Suprapubic skin (tissue), 4 donors: ENCODE measurements at regions not wholly inside any gene's neighbourhood (a gene's known extent, or its start where the extent isn't known, plus 50 kb on each side); places are given as distances from the start of the nearest gene placed in this dataset.

Experiments used
- DNase-seq, 2 donors: peaks; one replicate each; pipeline ENCODE4 v3.0.0-alpha.2; 2019; ENCODE audit warnings: low spot score in 2 of 2
- H3K27ac ChIP-seq: fragments of 200-600 bp; sonication (generic); one replicate; pipeline ENCODE4 v1.5.1; 2019
- H3K27me3 ChIP-seq: fragments of 200-600 bp; sonication (generic); one replicate; pipeline ENCODE4 v1.5.1; 2019
- H3K36me3 ChIP-seq: fragments of 200-600 bp; sonication (generic); one replicate; pipeline ENCODE4 v1.5.1; 2019
- H3K4me1 ChIP-seq: fragments of 200-600 bp; sonication (generic); one replicate; pipeline ENCODE4 v1.5.1; 2019
- H3K4me3 ChIP-seq: fragments of 200-600 bp; sonication (generic); one replicate; pipeline ENCODE4 v1.5.1; 2019; ENCODE audit warnings: mild to moderate bottlenecking
- H3K9me3 ChIP-seq: fragments of 200-600 bp; sonication (generic); one replicate; pipeline ENCODE4 v1.5.1; 2019
- EP300 ChIP-seq: sonication (generic); formaldehyde crosslinking; IDR thresholded peaks from one replicate; pipeline ENCODE4 v1.6.1; 2017; ENCODE audit warnings: antibody characterized with exemption
- POLR2A ChIP-seq, 2 donors: fragments of 450-650 bp; IDR thresholded peaks; one replicate each; pipeline ENCODE4 v1.6.1; 2017; ENCODE audit warnings: antibody characterized with exemption in 2 of 2, mild to moderate bottlenecking in 2 of 2, moderate library complexity in 2 of 2
- POLR2AphosphoS5 ChIP-seq, 3 donors: sonication (generic); formaldehyde crosslinking; IDR thresholded peaks; one replicate each; pipeline ENCODE4 v1.6.1; 2017; ENCODE audit warnings: antibody characterized with exemption in 3 of 3
- WGBS: methylation state at CpG from one replicate; pipeline ENCODE4 v1.1.5; 2018; 5-methylcytosine and 5-hydroxymethylcytosine counted together
- TF ChIP-seq, protein P1 (sequence below), 2 donors: fragments of 200-600 bp in 1 of 2; fragments of 450-650 bp in 1 of 2; sonication (generic) in 1 of 2; IDR thresholded peaks; one replicate each; pipeline ENCODE4 v1.5.1; 2016 to 2019; ENCODE audit warnings: antibody characterized with exemption in 2 of 2, mild to moderate bottlenecking in 1 of 2, moderate library complexity in 1 of 2

DNA sequence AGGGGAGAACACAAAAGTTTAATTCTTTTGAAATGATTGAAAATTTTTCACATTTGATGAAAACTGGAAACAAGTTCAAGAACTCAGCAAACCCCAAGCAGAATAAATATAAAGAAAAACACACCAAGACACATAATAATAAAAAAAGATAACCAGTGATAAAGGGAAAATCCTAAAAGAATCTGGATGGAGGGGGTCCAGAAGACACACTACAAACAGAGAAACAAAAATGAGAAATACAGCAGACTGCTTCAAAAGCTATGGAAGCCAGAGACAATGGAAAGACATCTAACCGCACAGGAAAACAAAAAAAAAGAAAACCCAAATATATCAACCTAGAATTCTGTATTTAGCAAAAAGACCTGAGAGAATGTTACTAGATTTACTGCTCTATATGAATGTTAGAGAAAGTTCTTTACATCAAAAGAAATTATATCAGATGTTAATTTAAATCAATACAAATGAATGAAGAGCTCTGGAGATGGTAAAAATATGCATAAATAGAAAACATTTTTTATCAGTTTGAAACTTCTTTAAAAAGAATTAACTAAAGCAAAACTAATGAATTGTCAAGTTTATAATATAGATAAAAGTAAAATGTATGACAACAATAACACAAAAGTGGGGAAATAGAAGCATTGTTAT is 310.7 kb upstream of the PREP start:
- 100% methylated on average over 1 of the region's 1 CpG for WGBS
- TF ChIP-seq POLR2AphosphoS5 (IDR thresholded peaks at IDR 0.05) = no peak
- TF ChIP-seq, protein P1, sequence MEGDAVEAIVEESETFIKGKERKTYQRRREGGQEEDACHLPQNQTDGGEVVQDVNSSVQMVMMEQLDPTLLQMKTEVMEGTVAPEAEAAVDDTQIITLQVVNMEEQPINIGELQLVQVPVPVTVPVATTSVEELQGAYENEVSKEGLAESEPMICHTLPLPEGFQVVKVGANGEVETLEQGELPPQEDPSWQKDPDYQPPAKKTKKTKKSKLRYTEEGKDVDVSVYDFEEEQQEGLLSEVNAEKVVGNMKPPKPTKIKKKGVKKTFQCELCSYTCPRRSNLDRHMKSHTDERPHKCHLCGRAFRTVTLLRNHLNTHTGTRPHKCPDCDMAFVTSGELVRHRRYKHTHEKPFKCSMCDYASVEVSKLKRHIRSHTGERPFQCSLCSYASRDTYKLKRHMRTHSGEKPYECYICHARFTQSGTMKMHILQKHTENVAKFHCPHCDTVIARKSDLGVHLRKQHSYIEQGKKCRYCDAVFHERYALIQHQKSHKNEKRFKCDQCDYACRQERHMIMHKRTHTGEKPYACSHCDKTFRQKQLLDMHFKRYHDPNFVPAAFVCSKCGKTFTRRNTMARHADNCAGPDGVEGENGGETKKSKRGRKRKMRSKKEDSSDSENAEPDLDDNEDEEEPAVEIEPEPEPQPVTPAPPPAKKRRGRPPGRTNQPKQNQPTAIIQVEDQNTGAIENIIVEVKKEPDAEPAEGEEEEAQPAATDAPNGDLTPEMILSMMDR (IDR thresholded peaks at IDR 0.05) = no peak
- no peak for TF ChIP-seq POLR2A (IDR thresholded peaks at IDR 0.05)
- TF ChIP-seq EP300 = no peak
- peaks cover 3% of the 10 kb centered on the region for H3K9me3 ChIP-seq
- no peaks in the 10 kb centered on the region for H3K4me1 ChIP-seq
- DNase-seq = no peak
- no peaks in the 10 kb centered on the region for H3K27me3 ChIP-seq
- no peak overlapping the region for H3K4me3 ChIP-seq
- H3K27ac ChIP-seq = no peak overlapping the region
- H3K36me3 ChIP-seq = no peaks in the 10 kb centered on the region

DNA sequence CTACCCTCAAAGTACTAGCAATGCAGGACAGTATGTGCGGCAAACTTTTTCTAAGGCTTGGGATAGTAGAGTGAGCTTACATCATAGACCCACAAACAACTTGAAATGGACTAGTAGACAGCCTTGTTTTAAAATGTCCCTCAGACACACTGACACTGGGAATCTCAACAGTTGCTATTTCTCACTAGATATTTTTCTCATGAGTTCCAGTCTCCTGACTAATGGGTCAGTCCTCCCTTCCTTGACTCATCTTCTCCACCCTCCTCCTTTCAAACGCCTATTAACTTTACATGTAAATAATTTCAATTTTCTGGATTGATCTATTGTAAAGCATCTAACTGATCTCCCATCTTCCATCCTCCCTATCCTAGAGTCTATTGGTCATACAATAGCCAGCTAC is 308.3 kb upstream of the PREP start:
- 96% methylated on average over 2 of the region's 2 CpGs for WGBS
- TF ChIP-seq EP300 = no peak
- no peak for TF ChIP-seq POLR2AphosphoS5 (IDR thresholded peaks at IDR 0.05)
- TF ChIP-seq, protein P1 (IDR thresholded peaks at IDR 0.05) = no peak
- TF ChIP-seq POLR2A (IDR thresholded peaks at IDR 0.05) = no peak

DNA sequence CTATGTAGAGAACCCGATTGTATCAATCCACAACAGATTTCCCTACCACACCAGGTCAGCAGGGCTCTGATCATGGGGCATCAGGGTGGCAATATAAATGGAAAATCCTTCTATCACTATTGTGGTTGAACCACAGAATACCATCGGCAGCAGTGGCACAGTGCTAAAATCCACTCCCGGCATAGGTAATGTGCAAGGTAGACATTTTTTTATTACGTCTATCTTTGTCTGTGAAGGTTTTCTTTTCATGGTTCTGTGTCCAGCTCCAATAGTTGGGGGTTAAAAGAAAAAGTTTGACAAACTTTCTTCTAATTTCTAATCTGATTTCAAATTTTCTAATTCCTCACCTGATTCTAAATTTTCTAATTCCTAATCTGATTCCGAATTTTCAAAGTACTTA is 302.7 kb upstream of the PREP start:
- H3K4me3 ChIP-seq = no peak overlapping the region
- no peaks in the 10 kb centered on the region for H3K36me3 ChIP-seq
- no peaks in the 10 kb centered on the region for H3K9me3 ChIP-seq
- DNase-seq = no peak
- H3K27ac ChIP-seq = no peak overlapping the region
- H3K4me1 ChIP-seq = no peaks in the 10 kb centered on the region
- TF ChIP-seq POLR2AphosphoS5 (IDR thresholded peaks at IDR 0.05) (no peak), EP300 (no peak), POLR2A (IDR thresholded peaks at IDR 0.05) (no peak)
- TF ChIP-seq, protein P1 (IDR thresholded peaks at IDR 0.05) = no peak
- H3K27me3 ChIP-seq = no peaks in the 10 kb centered on the region
- WGBS = 94% methylated on average over 5 of the region's 5 CpGs

More for the DNA sequence above, 308.3 kb upstream of the PREP start:
- Histone ChIP-seq H3K4me1 (no peaks in the 10 kb centered on the region), H3K4me3 (no peak overlapping the region), H3K27me3 (no peaks in the 10 kb centered on the region), H3K36me3 (no peaks in the 10 kb centered on the region), H3K9me3 (peaks cover 3% of the 10 kb centered on the region), H3K27ac (no peak overlapping the region)
- DNase-seq = no peak

DNA sequence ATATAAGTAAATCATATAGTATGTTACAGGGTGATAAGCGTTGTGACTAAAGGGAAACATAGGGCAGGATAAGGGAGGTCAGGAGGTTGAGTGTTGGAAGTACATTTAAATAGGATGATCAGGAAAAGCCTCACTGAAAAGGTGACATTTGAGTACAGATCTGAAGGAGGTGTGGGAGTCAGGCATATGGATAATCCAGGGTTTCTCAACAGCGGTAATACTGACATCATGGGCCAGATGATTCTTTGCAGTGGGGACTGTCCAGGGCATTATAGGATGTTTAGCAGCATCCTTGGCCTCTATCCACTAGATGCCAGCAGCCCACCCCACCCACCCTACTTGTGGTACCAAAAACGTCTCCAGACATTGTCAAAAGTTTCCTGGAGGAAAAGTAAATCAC is 292.6 kb upstream of the PREP start:
- Histone ChIP-seq H3K9me3 (no peaks in the 10 kb centered on the region), H3K4me3 (no peak overlapping the region), H3K36me3 (no peaks in the 10 kb centered on the region), H3K27ac (no peak overlapping the region), H3K27me3 (no peaks in the 10 kb centered on the region), H3K4me1 (peaks cover 10% of the 10 kb centered on the region)
- TF ChIP-seq, protein P1 (IDR thresholded peaks at IDR 0.05) = no peak
- no peak for TF ChIP-seq POLR2A (IDR thresholded peaks at IDR 0.05)
- no peak for TF ChIP-seq EP300
- TF ChIP-seq POLR2AphosphoS5 (IDR thresholded peaks at IDR 0.05) = no peak
- no peak for DNase-seq
- WGBS = 86% methylated on average over 3 of the region's 3 CpGs

DNA sequence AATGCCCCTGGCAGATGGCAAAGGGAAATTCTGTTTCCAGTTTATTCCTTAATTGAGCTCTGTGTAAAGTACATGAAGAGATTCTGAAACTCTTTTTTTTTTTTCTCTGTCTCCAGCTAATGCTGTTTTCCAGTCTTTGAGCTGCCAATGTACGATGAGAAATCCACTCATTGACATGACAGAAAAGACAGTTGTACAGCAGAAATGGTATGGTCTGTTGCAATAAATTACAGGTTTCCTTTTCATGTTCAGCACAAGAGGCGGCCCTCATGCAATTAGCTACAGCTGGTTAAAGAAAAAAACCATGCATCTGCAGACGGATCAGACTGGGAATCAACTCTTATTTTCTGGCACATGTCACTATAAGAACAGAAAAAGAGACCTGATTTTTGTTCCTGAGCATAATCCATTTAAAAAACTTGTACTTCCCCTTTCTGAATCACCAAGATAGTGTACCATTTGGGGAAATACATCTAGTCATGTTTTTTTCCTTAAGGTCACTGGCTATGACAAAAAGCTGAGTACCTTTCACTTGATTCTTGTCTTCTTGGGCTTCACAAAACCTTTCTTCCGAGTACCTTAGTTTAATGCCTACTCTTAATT is 289.8 kb upstream of the PREP start:
- WGBS = 34% methylated on average over 4 of the region's 4 CpGs

More for the DNA sequence above, 289.8 kb upstream of the PREP start:
- Histone ChIP-seq H3K4me1 (peaks cover 10% of the 10 kb centered on the region), H3K9me3 (no peaks in the 10 kb centered on the region), H3K27ac (no peak overlapping the region), H3K27me3 (no peaks in the 10 kb centered on the region), H3K36me3 (no peaks in the 10 kb centered on the region), H3K4me3 (no peak overlapping the region)
- TF ChIP-seq, protein P1 (IDR thresholded peaks at IDR 0.05) = no peak
- no peak for TF ChIP-seq POLR2A (IDR thresholded peaks at IDR 0.05)
- TF ChIP-seq EP300 = no peak
- TF ChIP-seq POLR2AphosphoS5 (IDR thresholded peaks at IDR 0.05) = no peak
- no peak for DNase-seq
